ENCODE measurements at regions not wholly inside any gene's neighbourhood (a gene's known extent, or its start where the extent isn't known, plus 50 kb on each side); places are given as distances from the start of the nearest gene placed in this dataset.

- no peak for TF ChIP-seq POLR2A (IDR thresholded peaks at IDR 0.05)
- TF ChIP-seq CTCF (IDR thresholded peaks at IDR 0.05), result no peak
- TF ChIP-seq EP300 (IDR thresholded peaks at IDR 0.05), result no peak
These were observed 104.7 kb upstream of the PCGF5 start for GRCh38 chr10:91115618-91116390.

All from suprapubic skin (tissue), 3 donors.